Astrocyte (in vitro differentiated cells and primary cell): ENCODE measurements at regions not wholly inside any gene's neighbourhood (a gene's known extent, or its start where the extent isn't known, plus 50 kb on each side); places are given as distances from the start of the nearest gene placed in this dataset.

Experiments
- DNase-seq: peaks from one replicate; pipeline ENCODE4 v3.0.0-alpha.2; 2010; ENCODE audit warnings: low read depth
- FAIRE-seq: peaks from 2 replicates; lab custom pipeline; 2011; peaks lifted over from hg19 to GRCh38; lab: Jason Lieb, UNC
- H2AFZ ChIP-seq: 2 replicates; pipeline ENCODE4 v1.6.0; 2012; ENCODE audit warnings: low read depth, low read length, inconsistent platforms
- H3K27ac ChIP-seq: 2 replicates; pipeline ENCODE4 v1.5.1; 2011; ENCODE audit warnings: low read depth, low read length, inconsistent platforms
- H3K27me3 ChIP-seq: 2 replicates; pipeline ENCODE4 v1.6.0; 2011; ENCODE audit warnings: low read length, inconsistent platforms; ENCODE audit not compliant: insufficient read depth
- H3K36me3 ChIP-seq: 2 replicates; pipeline ENCODE4 v1.5.1; 2011; ENCODE audit warnings: low read length, inconsistent platforms; ENCODE audit not compliant: insufficient read depth
- H3K4me1 ChIP-seq: 2 replicates; pipeline ENCODE4 v1.5.1; 2011; ENCODE audit warnings: low read length, inconsistent platforms; ENCODE audit not compliant: insufficient read depth
- H3K4me2 ChIP-seq: 2 replicates; pipeline ENCODE4 v1.6.0; 2012; ENCODE audit warnings: low read length, inconsistent platforms
- H3K4me3 ChIP-seq: 2 replicates; pipeline ENCODE4 v1.5.1; 2011; ENCODE audit warnings: low read depth, mild to moderate bottlenecking, low read length, inconsistent platforms; ENCODE audit not compliant: insufficient read depth
- H3K79me2 ChIP-seq: 2 replicates; pipeline ENCODE4 v1.6.0; 2012; ENCODE audit warnings: mild to moderate bottlenecking, low read length, inconsistent platforms; ENCODE audit not compliant: insufficient read depth
- H3K9ac ChIP-seq: 2 replicates; pipeline ENCODE4 v1.6.0; 2012; ENCODE audit warnings: mild to moderate bottlenecking, low read length, inconsistent platforms
- H3K9me3 ChIP-seq: 2 replicates; pipeline ENCODE4 v1.5.1; 2012; ENCODE audit warnings: low read depth, mild to moderate bottlenecking, low read length, inconsistent platforms; ENCODE audit not compliant: insufficient read depth
- H4K20me1 ChIP-seq: 2 replicates; pipeline ENCODE4 v1.6.0; 2012; ENCODE audit warnings: low read length, inconsistent platforms; ENCODE audit not compliant: insufficient read depth
- H3K27ac Mint-ChIP-seq: one replicate; pipeline ENCODE4 v1.8.0; 2021; ENCODE audit warnings: mild to moderate bottlenecking, mixed read lengths; ENCODE audit not compliant: unreplicated experiment
- H3K27me3 Mint-ChIP-seq: one replicate; pipeline ENCODE4 v1.8.0; 2021; ENCODE audit warnings: low read depth, mixed read lengths; ENCODE audit not compliant: unreplicated experiment
- H3K36me3 Mint-ChIP-seq: one replicate; pipeline ENCODE4 v1.8.0; 2021; ENCODE audit warnings: low read depth, mixed read lengths; ENCODE audit not compliant: unreplicated experiment
- H3K4me1 Mint-ChIP-seq: one replicate; pipeline ENCODE4 v1.8.0; 2021; ENCODE audit warnings: low read depth, mixed read lengths; ENCODE audit not compliant: unreplicated experiment
- H3K4me3 Mint-ChIP-seq: one replicate; pipeline ENCODE4 v1.8.0; 2021; ENCODE audit warnings: mild to moderate bottlenecking, moderate library complexity, mixed read lengths; ENCODE audit not compliant: unreplicated experiment
- H3K9me3 Mint-ChIP-seq: one replicate; pipeline ENCODE4 v1.8.0; 2021; ENCODE audit warnings: mild to moderate bottlenecking, mixed read lengths; ENCODE audit not compliant: unreplicated experiment
- CTCF ChIP-seq: IDR thresholded peaks from 2 replicates; pipeline ENCODE4 v1.5.1; 2011; ENCODE audit warnings: low read depth, mild to moderate bottlenecking, inconsistent platforms, low read length, moderate library complexity; ENCODE audit not compliant: insufficient read depth
- EZH2 ChIP-seq: IDR thresholded peaks from 2 replicates; pipeline ENCODE4 v1.6.1; 2012; ENCODE audit warnings: mild to moderate bottlenecking, low read length, inconsistent platforms; ENCODE audit not compliant: insufficient read depth

DNA sequence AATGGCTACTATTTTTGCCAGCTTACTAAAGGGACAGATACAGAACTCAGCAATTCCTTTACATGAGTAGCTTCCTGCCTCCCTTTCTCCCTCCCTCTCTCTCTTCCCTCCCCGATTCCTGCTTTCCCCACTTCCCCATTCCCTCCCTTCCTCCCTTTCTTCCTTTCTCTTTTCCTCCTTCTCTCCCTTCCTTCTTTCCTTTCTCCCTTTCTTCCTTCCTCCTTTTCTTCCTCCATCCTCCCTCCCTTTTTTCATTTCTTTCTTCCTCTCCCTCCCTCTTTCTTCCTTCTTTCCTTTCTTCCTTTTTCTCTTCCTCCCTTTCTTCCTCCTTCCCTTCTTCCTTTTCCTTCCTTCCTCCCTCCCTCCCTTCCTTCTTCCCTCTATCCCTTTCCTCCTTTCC is 178.1 kb downstream of the RNF144B start:
- no peaks in the 10 kb centered on the region for H3K27me3 ChIP-seq
- H4K20me1 ChIP-seq: no peaks in the 10 kb centered on the region
- H3K4me1 Mint-ChIP-seq: peaks cover 3% of the 10 kb centered on the region
- H3K9ac ChIP-seq: no peak overlapping the region
- H3K79me2 ChIP-seq: no peaks in the 10 kb centered on the region
- no peaks in the 10 kb centered on the region for H3K9me3 ChIP-seq
- H3K27ac Mint-ChIP-seq: no peak overlapping the region
- no peak for FAIRE-seq
- H2AFZ ChIP-seq: no peak overlapping the region
- H3K27ac ChIP-seq: no peak overlapping the region
- no peaks in the 10 kb centered on the region for H3K36me3 Mint-ChIP-seq
- H3K27me3 Mint-ChIP-seq: no peaks in the 10 kb centered on the region
- no peak for DNase-seq
- no peak overlapping the region for H3K4me3 Mint-ChIP-seq
- H3K9me3 Mint-ChIP-seq: peaks cover 2% of the 10 kb centered on the region
- no peak overlapping the region for H3K4me2 ChIP-seq
- H3K36me3 ChIP-seq: no peaks in the 10 kb centered on the region
- TF ChIP-seq CTCF (no peak), EZH2 (no peak)
- no peak overlapping the region for H3K4me3 ChIP-seq
- no peaks in the 10 kb centered on the region for H3K4me1 ChIP-seq

- no peaks in the 10 kb centered on the region for H3K9me3 ChIP-seq
- no peak overlapping the region for H3K27ac ChIP-seq
- no peaks in the 10 kb centered on the region for H3K27me3 ChIP-seq
- no peak for TF ChIP-seq EZH2
- TF ChIP-seq CTCF: no peak
- no peak overlapping the region for H3K4me3 ChIP-seq
- no peaks in the 10 kb centered on the region for H3K4me1 ChIP-seq
- Mint-ChIP-seq H3K4me1 (no peaks in the 10 kb centered on the region), H3K4me3 (no peak overlapping the region), H3K36me3 (no peaks in the 10 kb centered on the region), H3K9me3 (peaks cover 2% of the 10 kb centered on the region), H3K27ac (no peak overlapping the region), H3K27me3 (peaks cover 4% of the 10 kb centered on the region)
- H4K20me1 ChIP-seq: no peaks in the 10 kb centered on the region
- no peak overlapping the region for H2AFZ ChIP-seq
- FAIRE-seq (no peak), DNase-seq (no peak)
- no peaks in the 10 kb centered on the region for H3K79me2 ChIP-seq
- H3K4me2 ChIP-seq: no peak overlapping the region
- no peaks in the 10 kb centered on the region for H3K36me3 ChIP-seq
- H3K9ac ChIP-seq: no peak overlapping the region
Measured at GRCh38 chr6:18567380-18567779, 180.2 kb downstream of the RNF144B start.

GRCh38 chr6:18577491-18577890 is 190.3 kb downstream of the RNF144B start:
- Histone ChIP-seq H3K79me2 (no peaks in the 10 kb centered on the region), H3K9ac (no peak overlapping the region), H3K4me3 (no peak overlapping the region), H3K4me1 (no peaks in the 10 kb centered on the region), H4K20me1 (no peaks in the 10 kb centered on the region), H3K27me3 (no peaks in the 10 kb centered on the region), H2AFZ (no peak overlapping the region), H3K4me2 (no peak overlapping the region), H3K9me3 (no peaks in the 10 kb centered on the region), H3K36me3 (no peaks in the 10 kb centered on the region), H3K27ac (no peak overlapping the region)
- TF ChIP-seq CTCF (no peak), EZH2 (no peak)
- FAIRE-seq: no peak
- Mint-ChIP-seq H3K36me3 (no peaks in the 10 kb centered on the region), H3K4me1 (no peaks in the 10 kb centered on the region), H3K4me3 (no peak overlapping the region), H3K27ac (no peak overlapping the region), H3K27me3 (no peaks in the 10 kb centered on the region), H3K9me3 (no peaks in the 10 kb centered on the region)
- no peak for DNase-seq
